ENCODE measurements at regions not wholly inside any gene's neighbourhood (a gene's known extent, or its start where the extent isn't known, plus 50 kb on each side); places are given as distances from the start of the nearest gene placed in this dataset.

DNA sequence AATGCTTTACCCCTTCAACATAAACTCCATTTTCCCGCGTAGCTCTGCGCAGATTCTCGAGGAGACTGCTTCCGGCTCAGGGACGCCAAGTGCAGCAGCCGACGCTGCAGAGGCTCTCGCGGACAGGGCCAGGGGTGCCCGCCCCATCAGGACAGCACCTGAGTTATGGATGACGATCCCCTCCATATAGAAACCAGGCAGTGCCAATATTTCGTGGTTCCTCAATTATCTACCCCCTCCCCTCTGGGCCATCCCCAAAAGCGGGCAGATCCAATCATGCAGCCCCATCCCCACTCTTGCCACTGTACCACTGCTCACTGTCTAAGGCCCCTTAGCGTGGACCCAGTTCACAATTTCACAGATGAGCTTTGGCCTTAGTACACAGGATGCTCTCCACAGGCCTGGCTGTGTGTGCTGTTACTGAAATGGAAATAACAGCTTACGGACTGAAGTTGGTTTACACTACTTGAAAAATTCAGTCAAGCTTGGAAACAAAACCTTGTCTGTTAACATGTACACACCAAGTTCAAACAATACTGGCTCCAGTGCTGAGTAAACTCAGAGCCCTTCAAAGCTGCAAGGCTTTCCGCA, 74.5 kb downstream of the DACT2 start:
- Mint-ChIP-seq H3K36me3 (no peaks in the 10 kb centered on the region), H3K27me3 (peaks cover 0 to 3% of the 10 kb centered on the region in 2 donors), H3K4me3 (no peak overlapping the region), H3K9me3 (no peaks in the 10 kb centered on the region), H3K4me1 (no peaks in the 10 kb centered on the region), H3K27ac (no peak overlapping the region)
- H3K27ac ChIP-seq (ENCODE audit: low read length) = no peak overlapping the region
- H3K27me3 ChIP-seq (replicated peaks in 1 of 2; ENCODE audit: control insufficient read depth in 2 of 2, extremely low read depth in 1 of 2, insufficient read depth in 2 of 2, low read length in 1 of 2) = peaks cover 0 to 16% of the 10 kb centered on the region in 2 experiments
- WGBS (ENCODE audit: insufficient coverage) = 100% methylated on average over 4 of the region's 17 CpGs
- H3K4me3 ChIP-seq (ENCODE audit: control insufficient read depth in 1 of 2, extremely low read depth in 1 of 2, low read length in 1 of 2) = no peak overlapping the region
- no peaks in the 10 kb centered on the region for H3K4me1 ChIP-seq (ENCODE audit: control insufficient read depth in 1 of 2, extremely low read depth in 1 of 2, insufficient read depth in 2 of 2, low read length in 2 of 2)
- ChIA-PET CTCF (no interaction called here), POLR2A (no interaction called here)
- no peaks in the 10 kb centered on the region for H3K9me3 ChIP-seq
- H3K36me3 ChIP-seq (ENCODE audit: control insufficient read depth in 2 of 2, extremely low read depth in 1 of 2, insufficient read depth in 1 of 2, low read length in 1 of 2) = no peaks in the 10 kb centered on the region
- ATAC-seq (replicated peaks in 1 of 4) (no peak), DNase-seq (no peak)

DNA sequence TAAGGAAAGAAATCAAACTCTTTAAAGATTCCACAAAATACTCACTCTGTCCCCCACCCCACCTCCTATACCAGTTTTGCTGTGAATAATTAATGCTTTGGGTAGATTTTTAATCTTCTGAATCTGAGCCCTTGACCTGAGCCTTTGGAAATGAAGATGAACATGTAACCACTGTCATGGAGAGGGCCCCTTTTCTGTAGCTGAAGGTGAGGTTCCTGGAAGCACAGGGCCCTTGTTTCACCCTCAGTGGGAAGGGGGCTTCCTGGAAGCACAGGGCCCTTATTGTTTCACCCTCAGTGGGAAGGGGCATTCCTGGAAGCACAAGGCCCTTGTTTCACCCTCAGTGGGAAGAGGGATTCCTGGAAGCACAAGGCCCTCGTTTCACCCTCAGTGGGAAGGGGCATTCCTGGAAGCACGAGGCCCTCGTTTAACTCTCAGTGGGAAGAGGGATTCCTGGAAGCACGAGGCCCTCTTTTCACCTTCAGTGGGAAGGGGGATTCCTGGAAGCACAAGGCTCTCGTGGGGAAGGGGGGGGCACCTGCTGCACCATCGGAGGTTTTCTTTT, 75.7 kb downstream of the DACT2 start:
- Mint-ChIP-seq H3K4me3 (no peak overlapping the region), H3K4me1 (no peaks in the 10 kb centered on the region), H3K27me3 (peaks cover 0 to 3% of the 10 kb centered on the region in 2 donors), H3K27ac (no peak overlapping the region), H3K36me3 (no peaks in the 10 kb centered on the region), H3K9me3 (no peaks in the 10 kb centered on the region)
- ChIA-PET CTCF (no interaction called here), POLR2A (no interaction called here)
- no peak for ATAC-seq (replicated peaks in 1 of 4)
- no CpG with 5 or more reads among the region's 6 CpGs for WGBS (ENCODE audit: insufficient coverage)
- no peak for DNase-seq
- Histone ChIP-seq H3K9me3 (no peaks in the 10 kb centered on the region), H3K4me1 (ENCODE audit: control insufficient read depth in 1 of 2, extremely low read depth in 1 of 2, insufficient read depth in 2 of 2, low read length in 2 of 2) (no peaks in the 10 kb centered on the region), H3K27ac (ENCODE audit: low read length) (no peak overlapping the region), H3K36me3 (ENCODE audit: control insufficient read depth in 2 of 2, extremely low read depth in 1 of 2, insufficient read depth in 1 of 2, low read length in 1 of 2) (no peaks in the 10 kb centered on the region), H3K27me3 (replicated peaks in 1 of 2; ENCODE audit: control insufficient read depth in 2 of 2, extremely low read depth in 1 of 2, insufficient read depth in 2 of 2, low read length in 1 of 2) (peaks cover 0 to 21% of the 10 kb centered on the region in 2 experiments), H3K4me3 (ENCODE audit: control insufficient read depth in 1 of 2, extremely low read depth in 1 of 2, low read length in 1 of 2) (no peak overlapping the region)

GRCh38 chr6:168242940-168243225, 76.7 kb downstream of the DACT2 start:
- DNase-seq = no peak
- no peaks in the 10 kb centered on the region for H3K4me1 Mint-ChIP-seq
- WGBS (ENCODE audit: insufficient coverage) = 87% methylated on average over 5 of the region's 8 CpGs
- ATAC-seq (replicated peaks in 1 of 4) = no peak
- H3K36me3 Mint-ChIP-seq = no peaks in the 10 kb centered on the region
- no peak overlapping the region for H3K27ac ChIP-seq (ENCODE audit: low read length)
- no peak overlapping the region for H3K27ac Mint-ChIP-seq
- H3K36me3 ChIP-seq (ENCODE audit: control insufficient read depth in 2 of 2, extremely low read depth in 1 of 2, insufficient read depth in 1 of 2, low read length in 1 of 2) = no peaks in the 10 kb centered on the region
- no peak overlapping the region for H3K4me3 Mint-ChIP-seq
- POLR2A ChIA-PET = no interaction called here
- no peaks in the 10 kb centered on the region for H3K9me3 Mint-ChIP-seq
- H3K27me3 Mint-ChIP-seq = peaks cover 0 to 3% of the 10 kb centered on the region in 2 donors
- H3K9me3 ChIP-seq = no peaks in the 10 kb centered on the region
- H3K27me3 ChIP-seq (replicated peaks in 1 of 2; ENCODE audit: control insufficient read depth in 2 of 2, extremely low read depth in 1 of 2, insufficient read depth in 2 of 2, low read length in 1 of 2) = peaks cover 0 to 21% of the 10 kb centered on the region in 2 experiments
- no peak overlapping the region for H3K4me3 ChIP-seq (ENCODE audit: control insufficient read depth in 1 of 2, extremely low read depth in 1 of 2, low read length in 1 of 2)
- CTCF ChIA-PET = no interaction called here
- H3K4me1 ChIP-seq (ENCODE audit: control insufficient read depth in 1 of 2, extremely low read depth in 1 of 2, insufficient read depth in 2 of 2, low read length in 2 of 2) = no peaks in the 10 kb centered on the region

DNA sequence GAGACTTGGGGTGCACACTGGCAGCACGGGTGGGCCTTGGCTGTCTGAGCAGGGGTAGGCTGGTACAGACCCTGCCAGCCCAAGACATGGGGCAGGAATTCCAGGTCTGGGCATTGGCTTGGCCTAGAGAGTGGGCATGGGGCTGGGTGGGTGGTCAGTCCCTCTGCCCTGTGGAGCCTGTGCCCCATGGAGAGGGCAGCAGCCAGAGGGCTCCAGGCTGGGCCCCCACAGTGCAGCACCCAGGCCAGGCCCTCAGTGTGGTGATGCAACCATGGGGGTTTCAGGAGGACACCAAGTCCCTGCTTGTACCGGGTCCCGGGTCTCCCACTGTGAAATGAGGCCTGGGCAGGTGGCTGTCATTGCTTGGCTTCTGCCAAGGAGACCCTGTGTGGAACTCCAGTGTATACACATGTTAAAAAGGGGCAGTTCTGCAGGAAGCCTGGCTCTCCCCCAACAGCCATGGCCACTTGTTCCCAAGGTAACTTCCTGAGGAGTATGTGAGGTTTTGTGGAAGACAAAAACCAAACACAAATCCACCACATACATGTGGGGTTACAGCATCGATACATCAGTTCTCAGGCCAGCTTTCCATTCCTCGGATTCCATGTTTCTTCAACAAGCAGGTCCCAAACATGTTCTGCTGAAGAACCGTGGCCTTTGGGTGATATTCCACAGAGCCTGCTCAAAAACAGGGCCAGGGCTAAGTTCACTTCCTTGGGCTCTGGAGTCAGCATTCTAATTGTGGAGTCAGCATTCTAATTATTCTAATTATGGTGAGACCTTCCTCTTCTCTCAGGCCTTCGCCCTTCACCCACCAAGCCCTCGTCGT, 77.3 kb downstream of the DACT2 start:
- CTCF ChIA-PET = no interaction called here
- 70% methylated on average over 4 of the region's 9 CpGs for WGBS (ENCODE audit: insufficient coverage)

DNA sequence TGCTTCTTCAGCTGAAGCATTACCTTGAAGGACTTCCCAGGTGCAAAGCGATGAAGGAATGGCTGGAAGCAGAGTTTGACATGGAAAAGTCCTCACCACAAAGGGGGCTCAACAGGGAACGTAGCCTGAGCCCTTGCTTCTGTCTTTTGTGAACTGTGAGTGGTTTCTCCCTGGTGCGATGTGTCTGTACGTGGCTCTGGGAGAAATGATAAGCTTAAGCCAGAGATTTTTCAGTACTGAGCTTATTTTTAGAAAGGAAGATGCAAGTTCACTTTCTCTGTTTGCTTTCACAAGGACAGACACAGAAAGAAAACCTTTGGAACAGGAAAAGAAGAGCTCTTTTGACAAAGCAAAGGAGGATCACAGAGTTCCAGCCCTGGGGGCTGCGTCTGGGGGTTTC, 79.4 kb downstream of the DACT2 start:
- H3K4me3 ChIP-seq (ENCODE audit: control insufficient read depth in 1 of 2, extremely low read depth in 1 of 2, low read length in 1 of 2) = no peak overlapping the region
- Mint-ChIP-seq H3K36me3 (no peaks in the 10 kb centered on the region), H3K9me3 (no peaks in the 10 kb centered on the region), H3K27me3 (peaks cover 0 to 3% of the 10 kb centered on the region in 2 donors), H3K4me3 (no peak overlapping the region), H3K4me1 (no peaks in the 10 kb centered on the region), H3K27ac (no peak overlapping the region)
- POLR2A ChIA-PET = interaction anchor here in 1 of 2 donors (0.6 kb wide), 1 partner anchor 15 kb away, joined by 4 read pairs; no protein-coding TSS in a partner anchor
- peaks cover 0 to 17% of the 10 kb centered on the region in 2 experiments for H3K27me3 ChIP-seq (replicated peaks in 1 of 2; ENCODE audit: control insufficient read depth in 2 of 2, extremely low read depth in 1 of 2, insufficient read depth in 2 of 2, low read length in 1 of 2)
- 87% methylated on average over 3 of the region's 5 CpGs for WGBS (ENCODE audit: insufficient coverage)
- CTCF ChIA-PET = no interaction called here
- no peaks in the 10 kb centered on the region for H3K9me3 ChIP-seq
- H3K4me1 ChIP-seq (ENCODE audit: control insufficient read depth in 1 of 2, extremely low read depth in 1 of 2, insufficient read depth in 2 of 2, low read length in 2 of 2) = no peaks in the 10 kb centered on the region
- H3K36me3 ChIP-seq (ENCODE audit: control insufficient read depth in 2 of 2, extremely low read depth in 1 of 2, insufficient read depth in 1 of 2, low read length in 1 of 2) = no peaks in the 10 kb centered on the region
- DNase-seq (no peak), ATAC-seq (replicated peaks in 1 of 4) (no peak)
- H3K27ac ChIP-seq (ENCODE audit: low read length) = no peak overlapping the region

More for the DNA sequence above, 77.3 kb downstream of the DACT2 start:
- no peaks in the 10 kb centered on the region for H3K9me3 ChIP-seq
- Mint-ChIP-seq H3K36me3 (no peaks in the 10 kb centered on the region), H3K4me3 (no peak overlapping the region), H3K27ac (no peak overlapping the region), H3K9me3 (no peaks in the 10 kb centered on the region), H3K4me1 (no peaks in the 10 kb centered on the region), H3K27me3 (peaks cover 0 to 3% of the 10 kb centered on the region in 2 donors)
- no peak overlapping the region for H3K4me3 ChIP-seq (ENCODE audit: control insufficient read depth in 1 of 2, extremely low read depth in 1 of 2, low read length in 1 of 2)
- ATAC-seq (replicated peaks in 1 of 4) = peak in 1 of 4 experiments; percentile 17
- no peak overlapping the region for H3K27ac ChIP-seq (ENCODE audit: low read length)
- H3K4me1 ChIP-seq (ENCODE audit: control insufficient read depth in 1 of 2, extremely low read depth in 1 of 2, insufficient read depth in 2 of 2, low read length in 2 of 2) = no peaks in the 10 kb centered on the region
- POLR2A ChIA-PET = no interaction called here
- no peaks in the 10 kb centered on the region for H3K36me3 ChIP-seq (ENCODE audit: control insufficient read depth in 2 of 2, extremely low read depth in 1 of 2, insufficient read depth in 1 of 2, low read length in 1 of 2)
- peaks cover 0 to 17% of the 10 kb centered on the region in 2 experiments for H3K27me3 ChIP-seq (replicated peaks in 1 of 2; ENCODE audit: control insufficient read depth in 2 of 2, extremely low read depth in 1 of 2, insufficient read depth in 2 of 2, low read length in 1 of 2)
- no peak for DNase-seq

GRCh38 chr6:168239044-168239773, 80.4 kb downstream of the DACT2 start:
- H3K9me3 ChIP-seq = no peaks in the 10 kb centered on the region
- Mint-ChIP-seq H3K9me3 (no peaks in the 10 kb centered on the region), H3K27me3 (peaks cover 0 to 3% of the 10 kb centered on the region in 2 donors), H3K4me3 (no peak overlapping the region), H3K27ac (no peak overlapping the region), H3K36me3 (no peaks in the 10 kb centered on the region), H3K4me1 (no peaks in the 10 kb centered on the region)
- H3K4me1 ChIP-seq (ENCODE audit: control insufficient read depth in 1 of 2, extremely low read depth in 1 of 2, insufficient read depth in 2 of 2, low read length in 2 of 2) = no peaks in the 10 kb centered on the region
- POLR2A ChIA-PET = no interaction called here
- H3K27me3 ChIP-seq (replicated peaks in 1 of 2; ENCODE audit: control insufficient read depth in 2 of 2, extremely low read depth in 1 of 2, insufficient read depth in 2 of 2, low read length in 1 of 2) = peaks cover 0 to 14% of the 10 kb centered on the region in 2 experiments
- DNase-seq = no peak
- ATAC-seq (replicated peaks in 1 of 4) = no peak
- CTCF ChIA-PET = no interaction called here
- H3K4me3 ChIP-seq (ENCODE audit: control insufficient read depth in 1 of 2, extremely low read depth in 1 of 2, low read length in 1 of 2) = no peak overlapping the region
- no peaks in the 10 kb centered on the region for H3K36me3 ChIP-seq (ENCODE audit: control insufficient read depth in 2 of 2, extremely low read depth in 1 of 2, insufficient read depth in 1 of 2, low read length in 1 of 2)
- 70% methylated on average over 19 of the region's 21 CpGs for WGBS (ENCODE audit: insufficient coverage)
- H3K27ac ChIP-seq (ENCODE audit: low read length) = no peak overlapping the region

Data from T-cell (primary cell).